ENCODE measurements at regions not wholly inside any gene's neighbourhood (a gene's known extent, or its start where the extent isn't known, plus 50 kb on each side); places are given as distances from the start of the nearest gene placed in this dataset.

- no peak for TF ChIP-seq CTCF (IDR thresholded peaks at IDR 0.05)
- no peak for TF ChIP-seq POLR2A (IDR thresholded peaks at IDR 0.05)
- TF ChIP-seq EP300 (IDR thresholded peaks at IDR 0.05) = no peak
Observed at GRCh38 chr12:82130762-82131161, 227.4 kb downstream of the CCDC59 start.
